A673 (cell line): ENCODE measurements at regions not wholly inside any gene's neighbourhood (a gene's known extent, or its start where the extent isn't known, plus 50 kb on each side); places are given as distances from the start of the nearest gene placed in this dataset.

ENCODE experiments used
- BruUV-seq: library from RNA; stranded (reverse); fragments of 400-500 nt; replicated peaks from 2 replicates; lab custom pipeline; 2021; lab: Mats Ljungman, UMichigan
- CTCF ChIA-PET: fragments of 300-600 bp; sonication (Branson Sonifier 250); formaldehyde crosslinking; loops from one replicate; lab custom pipeline; 2022; ENCODE audit warnings: antibody characterized with exemption; lab: Charles Lee
- POLR2A ChIA-PET: fragments of 300-600 bp; sonication (Branson Sonifier 250); formaldehyde crosslinking; loops from one replicate; lab custom pipeline; 2022; ENCODE audit warnings: antibody characterized with exemption; ENCODE audit not compliant: low non-redundant PET; lab: Charles Lee
- DNase-seq: peaks from one replicate; pipeline ENCODE4 v3.0.0-alpha.2; 2015; ENCODE audit warnings: low spot score
- H3K27ac ChIP-seq: fragments of 200-600 bp; sonication (generic); 2 replicates; pipeline ENCODE4 v1.5.1; 2016; ENCODE audit warnings: mixed run types, low read depth, mild to moderate bottlenecking, mixed read lengths, antibody characterized with exemption, low read length; ENCODE audit not compliant: poor library complexity, severe bottlenecking
- H3K27me3 ChIP-seq: fragments of 200-600 bp; sonication (generic); replicated peaks from 2 replicates; pipeline ENCODE4 v1.6.1; 2017; ENCODE audit warnings: mixed run types, low read depth, mild to moderate bottlenecking, mixed read lengths, antibody characterized with exemption, low read length; ENCODE audit not compliant: insufficient read depth, poor library complexity
- H3K36me3 ChIP-seq: fragments of 200-600 bp; sonication (generic); 2 replicates; pipeline ENCODE4 v1.6.1; 2016; ENCODE audit warnings: mixed run types, mild to moderate bottlenecking, mixed read lengths, antibody characterized with exemption, low read length; ENCODE audit not compliant: insufficient read depth, poor library complexity, severe bottlenecking
- H3K4me1 ChIP-seq: fragments of 200-600 bp; sonication (generic); 2 replicates; pipeline ENCODE4 v1.6.1; 2017; ENCODE audit warnings: mixed run types, mild to moderate bottlenecking, mixed read lengths, antibody characterized with exemption, low read length; ENCODE audit not compliant: insufficient read depth, poor library complexity, severe bottlenecking
- H3K4me3 ChIP-seq: fragments of 200-600 bp; sonication (generic); 2 replicates; pipeline ENCODE4 v1.5.1; 2016; ENCODE audit warnings: low read depth, mixed run types, mild to moderate bottlenecking, mixed read lengths, low read length; ENCODE audit not compliant: poor library complexity, severe bottlenecking
- H3K9me3 ChIP-seq: fragments of 200-600 bp; sonication (generic); 2 replicates; pipeline ENCODE4 v1.6.1; 2016; ENCODE audit warnings: mixed run types, low read depth, mild to moderate bottlenecking, mixed read lengths, antibody characterized with exemption, low read length; ENCODE audit not compliant: poor library complexity, severe bottlenecking
- CTCF ChIP-seq: fragments of 300-800, 200-600 bp; sonication (generic); conservative IDR thresholded peaks from 2 replicates; pipeline ENCODE4 v1.5.1; 2017; ENCODE audit warnings: low read depth, mild to moderate bottlenecking, antibody characterized with exemption, low read length, moderate library complexity, mixed read lengths
- EZH2 ChIP-seq: fragments of 200-600 bp; sonication (generic); IDR thresholded peaks from 2 replicates; pipeline ENCODE4 v1.6.1; 2017; ENCODE audit warnings: borderline replicate concordance, low read depth, mild to moderate bottlenecking, mixed read lengths, antibody characterized with exemption, low read length; ENCODE audit not compliant: poor library complexity, severe bottlenecking
- intact Hi-C: fragments of 100-400 bp; cut with micrococcal nuclease; formaldehyde crosslinking; loops from one replicate; pipeline ENCODE4 v1.10.0; 2022; ENCODE audit not compliant: unreplicated experiment

- no peaks in the 10 kb centered on the region for H3K36me3 ChIP-seq
- no peaks in the 10 kb centered on the region for H3K4me1 ChIP-seq
- TF ChIP-seq CTCF (no peak), EZH2 (no peak)
- ChIA-PET POLR2A (no interaction called here), CTCF (no interaction called here)
- no peak overlapping the region for H3K27ac ChIP-seq
- no peak for DNase-seq
- intact Hi-C loops, result no loop called here
- H3K4me3 ChIP-seq, result no peak overlapping the region
- no peaks in the 10 kb centered on the region for H3K27me3 ChIP-seq
- no peaks in the 10 kb centered on the region for H3K9me3 ChIP-seq
- no TSS peak for BruUV-seq
Observed at GRCh38 chrX:39320165-39320564, 518.9 kb downstream of the MID1IP1 start.

DNA sequence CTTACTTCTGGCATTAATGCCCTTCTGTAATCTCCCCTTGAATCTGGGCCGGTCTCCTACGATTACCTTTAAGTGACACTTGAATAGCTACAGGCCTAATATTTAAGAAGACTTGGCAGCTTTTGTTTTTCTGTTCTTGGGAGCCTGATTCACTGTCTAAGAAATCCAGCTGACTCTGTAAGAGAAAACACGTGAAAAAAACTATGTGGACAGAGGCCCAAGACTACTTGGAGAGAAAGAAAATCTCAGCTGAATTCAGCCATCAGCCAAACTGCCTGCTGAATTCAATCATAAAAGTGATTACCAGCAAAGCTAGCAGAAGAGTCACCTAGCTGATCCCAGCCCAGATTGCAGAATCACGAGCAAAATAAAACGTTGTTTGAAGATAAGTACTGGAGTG, 521.2 kb downstream of the MID1IP1 start:
- intact Hi-C loops, result no loop called here
- no peaks in the 10 kb centered on the region for H3K9me3 ChIP-seq
- H3K27ac ChIP-seq, result no peak overlapping the region
- no peak for TF ChIP-seq CTCF
- POLR2A ChIA-PET, result no interaction called here
- H3K36me3 ChIP-seq, result no peaks in the 10 kb centered on the region
- H3K4me1 ChIP-seq, result no peaks in the 10 kb centered on the region
- CTCF ChIA-PET, result no interaction called here
- DNase-seq, result no peak
- H3K27me3 ChIP-seq, result no peaks in the 10 kb centered on the region
- BruUV-seq, result no TSS peak
- H3K4me3 ChIP-seq, result no peak overlapping the region

- H3K27ac ChIP-seq, result no peak overlapping the region
- intact Hi-C loops, result no loop called here
- H3K27me3 ChIP-seq, result no peaks in the 10 kb centered on the region
- ChIA-PET POLR2A (no interaction called here), CTCF (no interaction called here)
- no peaks in the 10 kb centered on the region for H3K36me3 ChIP-seq
- H3K9me3 ChIP-seq, result no peaks in the 10 kb centered on the region
- no peak for TF ChIP-seq CTCF
- TF ChIP-seq EZH2, result no peak
- H3K4me3 ChIP-seq, result no peak overlapping the region
- BruUV-seq, result no TSS peak
- H3K4me1 ChIP-seq, result no peaks in the 10 kb centered on the region
- no peak for DNase-seq
Observed at GRCh38 chrX:39324233-39324930, 523.1 kb downstream of the MID1IP1 start.
